ENCODE measurements at regions not wholly inside any gene's neighbourhood (a gene's known extent, or its start where the extent isn't known, plus 50 kb on each side); places are given as distances from the start of the nearest gene placed in this dataset.
"Not testable (repeated sequence)": the region's sequence is repeated elsewhere in the genome, so short reads cannot be mapped to it uniquely, and the experiment has no call there.

GRCh38 chr4:9110700-9111099 lies 59.5 kb upstream of the FAM90A26 start:
- not testable (repeated sequence) for DNase-seq (ENCODE audit: low read depth in 2 of 2)

GRCh38 chr4:9103148-9103524 lies 67.1 kb upstream of the FAM90A26 start:
- DNase-seq (ENCODE audit: low read depth in 2 of 2) = not testable (repeated sequence)

GRCh38 chr4:9102471-9103147 lies 67.6 kb upstream of the FAM90A26 start:
- DNase-seq (ENCODE audit: low read depth in 2 of 2) = not testable (repeated sequence)

GRCh38 chr4:9096330-9096729 lies 73.9 kb upstream of the FAM90A26 start:
- not testable (repeated sequence) for DNase-seq (ENCODE audit: low read depth in 2 of 2)

GRCh38 chr4:9078796-9079195 lies 91.4 kb upstream of the FAM90A26 start:
- not testable (repeated sequence) for DNase-seq (ENCODE audit: low read depth in 2 of 2)

- DNase-seq (ENCODE audit: low read depth in 2 of 2) = not testable (repeated sequence)
These were observed 93.2 kb upstream of the FAM90A26 start for GRCh38 chr4:9076974-9077373.

- DNase-seq (ENCODE audit: low read depth in 2 of 2) = not testable (repeated sequence)
These were observed 93.7 kb upstream of the FAM90A26 start for GRCh38 chr4:9076486-9076885.

- DNase-seq (ENCODE audit: low read depth in 2 of 2) = not testable (repeated sequence)
These were observed 96.8 kb upstream of the FAM90A26 start for GRCh38 chr4:9073371-9073770.

- not testable (repeated sequence) for DNase-seq (ENCODE audit: low read depth in 2 of 2)
These were observed 97.5 kb upstream of the FAM90A26 start for GRCh38 chr4:9072521-9073220.

- not testable (repeated sequence) for DNase-seq (ENCODE audit: low read depth in 2 of 2)
These were observed 102.3 kb upstream of the FAM90A26 start for GRCh38 chr4:9067923-9068322.

- not testable (repeated sequence) for DNase-seq (ENCODE audit: low read depth in 2 of 2)
These were observed 106.6 kb upstream of the FAM90A26 start for GRCh38 chr4:9063612-9064011.

- DNase-seq (ENCODE audit: low read depth in 2 of 2) = not testable (repeated sequence)
These were observed 145.3 kb upstream of the FAM90A26 start for GRCh38 chr4:9024866-9025265.

- not testable (repeated sequence) for DNase-seq (ENCODE audit: low read depth in 2 of 2)
These were observed 138.2 kb upstream of the HMX1 start for GRCh38 chr4:9009792-9010191.

GRCh38 chr4:9008407-9008806 lies 136.8 kb upstream of the HMX1 start:
- DNase-seq (ENCODE audit: low read depth in 2 of 2) = not testable (repeated sequence)

GRCh38 chr4:9001153-9001552 lies 129.5 kb upstream of the HMX1 start:
- DNase-seq (ENCODE audit: low read depth in 2 of 2) = not testable (repeated sequence)

- DNase-seq (ENCODE audit: low read depth in 2 of 2) = peak in 1 of 2 donors; percentile 6
These were observed 128.9 kb upstream of the HMX1 start for GRCh38 chr4:9000505-9001001.

- DNase-seq (ENCODE audit: low read depth in 2 of 2) = not testable (repeated sequence)
These were observed 121.3 kb upstream of the HMX1 start for GRCh38 chr4:8992981-8993380.

- not testable (repeated sequence) for DNase-seq (ENCODE audit: low read depth in 2 of 2)
These were observed 119.8 kb upstream of the HMX1 start for GRCh38 chr4:8991449-8991848.

GRCh38 chr4:8990341-8990740 lies 118.7 kb upstream of the HMX1 start:
- DNase-seq (ENCODE audit: low read depth in 2 of 2) = not testable (repeated sequence)

GRCh38 chr4:8985786-8986185 lies 114.1 kb upstream of the HMX1 start:
- DNase-seq (ENCODE audit: low read depth in 2 of 2) = not testable (repeated sequence)

GRCh38 chr4:8984641-8985040 lies 113.0 kb upstream of the HMX1 start:
- DNase-seq (ENCODE audit: low read depth in 2 of 2) = not testable (repeated sequence)

GRCh38 chr4:8983921-8984320 lies 112.3 kb upstream of the HMX1 start:
- DNase-seq (ENCODE audit: low read depth in 2 of 2) = not testable (repeated sequence)

Data from activated CD8-positive, alpha-beta memory T cell treated with anti-CD3 and anti-CD28 coated beads for 4 hours (primary cell).